HUES6 (cell line): ENCODE measurements at regions not wholly inside any gene's neighbourhood (a gene's known extent, or its start where the extent isn't known, plus 50 kb on each side); places are given as distances from the start of the nearest gene placed in this dataset.
A peak's percentile ranks its signal among the peaks of the same experiment; 100 is the strongest.
"Not testable (repeated sequence)": the region's sequence is repeated elsewhere in the genome, so short reads cannot be mapped to it uniquely, and the experiment has no call there.

Source experiments
- H3K27ac ChIP-seq: 2 replicates; pipeline ENCODE4 v1.7.0; 2013; ENCODE audit warnings: low read depth, mild to moderate bottlenecking, low read length, inconsistent platforms
- H3K27me3 ChIP-seq: 2 replicates; pipeline ENCODE4 v1.6.1; 2013; ENCODE audit warnings: low read length; ENCODE audit not compliant: control insufficient read depth, insufficient read depth
- H3K36me3 ChIP-seq: 2 replicates; pipeline ENCODE4 v1.6.1; 2013; ENCODE audit warnings: low read length; ENCODE audit not compliant: control insufficient read depth, insufficient read depth
- H3K4me1 ChIP-seq: 2 replicates; pipeline ENCODE4 v1.6.1; 2013; ENCODE audit warnings: low read length; ENCODE audit not compliant: control insufficient read depth, insufficient read depth
- H3K4me3 ChIP-seq: 2 replicates; pipeline ENCODE4 v1.5.1; 2013; ENCODE audit warnings: low read depth, low read length
- H3K9ac ChIP-seq: one replicate; pipeline ENCODE4 v1.6.1; 2013; ENCODE audit warnings: mild to moderate bottlenecking, low read length
- H3K9me3 ChIP-seq: 2 replicates; pipeline ENCODE4 v1.6.1; 2013; ENCODE audit warnings: low read depth, low read length; ENCODE audit not compliant: control insufficient read depth, insufficient read depth

- Histone ChIP-seq H3K27me3 (no peaks in the 10 kb centered on the region), H3K27ac (no peak overlapping the region), H3K36me3 (no peaks in the 10 kb centered on the region), H3K9ac (no peak overlapping the region), H3K4me3 (no peak overlapping the region), H3K9me3 (peaks cover 7% of the 10 kb centered on the region; the same call in 1 of the 2 replicates), H3K4me1 (no peaks in the 10 kb centered on the region)
These were observed 158.9 kb downstream of the PCTP start for GRCh38 chr17:55909776-55910175.

GRCh38 chr17:55911186-55911585 is 160.3 kb downstream of the PCTP start:
- H3K36me3 ChIP-seq = no peaks in the 10 kb centered on the region
- no peak overlapping the region for H3K4me3 ChIP-seq
- H3K27ac ChIP-seq = no peak overlapping the region
- H3K27me3 ChIP-seq = no peaks in the 10 kb centered on the region
- H3K9me3 ChIP-seq = peaks cover 7% of the 10 kb centered on the region; the same call in 1 of the 2 replicates
- H3K9ac ChIP-seq = no peak overlapping the region
- no peaks in the 10 kb centered on the region for H3K4me1 ChIP-seq

DNA sequence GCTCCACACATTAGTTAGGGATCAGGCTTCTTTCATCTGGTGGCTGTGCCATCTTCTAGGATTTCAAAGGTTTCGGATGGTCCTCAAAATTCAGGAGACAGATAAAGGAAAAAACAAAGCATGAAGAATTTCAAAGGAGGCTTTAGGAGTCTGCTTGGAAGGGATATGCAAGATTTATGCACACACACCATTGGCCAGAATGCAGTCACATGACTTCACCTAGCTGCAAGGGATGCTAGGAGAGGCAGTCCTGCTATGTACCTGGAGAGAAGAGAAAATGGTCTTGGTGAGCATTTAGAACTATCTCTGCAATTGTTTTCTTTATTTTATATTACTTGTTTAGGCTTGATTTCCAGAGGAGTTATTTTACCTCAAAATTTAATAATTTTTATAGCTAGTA is 174.6 kb downstream of the PCTP start:
- Histone ChIP-seq H3K9ac (no peak overlapping the region), H3K36me3 (no peaks in the 10 kb centered on the region), H3K27ac (no peak overlapping the region), H3K27me3 (no peaks in the 10 kb centered on the region), H3K9me3 (peaks cover 9% of the 10 kb centered on the region), H3K4me3 (no peak overlapping the region), H3K4me1 (peaks cover 10% of the 10 kb centered on the region; the same call in 1 of the 2 replicates)

- no peak overlapping the region for H3K4me3 ChIP-seq
- H3K27ac ChIP-seq = no peak overlapping the region
- peaks cover 10% of the 10 kb centered on the region; the same call in 1 of the 2 replicates for H3K4me1 ChIP-seq
- H3K27me3 ChIP-seq = no peaks in the 10 kb centered on the region
- no peaks in the 10 kb centered on the region for H3K36me3 ChIP-seq
- H3K9ac ChIP-seq = no peak overlapping the region
- H3K9me3 ChIP-seq = peaks cover 12% of the 10 kb centered on the region
These were observed 175.6 kb downstream of the PCTP start for GRCh38 chr17:55926276-55926990.

GRCh38 chr17:55930291-55930809 is 179.5 kb downstream of the PCTP start:
- Histone ChIP-seq H3K4me3 (no peak overlapping the region), H3K9ac (no peak overlapping the region), H3K27me3 (no peaks in the 10 kb centered on the region), H3K36me3 (no peaks in the 10 kb centered on the region), H3K27ac (no peak overlapping the region), H3K9me3 (peaks cover 5% of the 10 kb centered on the region), H3K4me1 (peaks cover 15% of the 10 kb centered on the region; the same call in 1 of the 2 replicates)

DNA sequence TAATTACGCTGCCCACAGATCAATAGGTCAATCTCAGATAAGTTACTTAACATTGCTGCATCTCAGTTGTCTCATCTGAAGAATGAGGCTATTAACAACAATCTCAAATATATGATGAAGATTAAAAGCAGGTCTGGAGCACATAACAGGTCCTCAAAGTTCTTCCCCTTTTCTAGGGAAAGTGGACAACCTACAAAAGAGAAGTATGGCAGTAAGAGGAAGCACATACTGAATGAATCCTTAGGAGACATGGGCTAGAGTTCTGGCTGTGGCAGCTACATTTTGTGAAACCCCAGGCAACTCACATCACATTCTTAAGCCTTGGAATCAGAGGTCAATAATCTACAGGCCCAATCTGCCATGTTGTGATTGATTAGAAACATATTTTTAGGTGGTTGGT is 180.6 kb downstream of the PCTP start:
- Histone ChIP-seq H3K27ac (no peak overlapping the region), H3K36me3 (no peaks in the 10 kb centered on the region), H3K4me1 (peaks cover 12% of the 10 kb centered on the region; the same call in 1 of the 2 replicates), H3K9me3 (peaks cover 3% of the 10 kb centered on the region; the same call in 1 of the 2 replicates), H3K9ac (no peak overlapping the region), H3K4me3 (no peak overlapping the region), H3K27me3 (no peaks in the 10 kb centered on the region)

- Histone ChIP-seq H3K4me1 (peaks cover 5% of the 10 kb centered on the region; the same call in 1 of the 2 replicates), H3K27ac (no peak overlapping the region), H3K9ac (no peak overlapping the region), H3K27me3 (no peaks in the 10 kb centered on the region), H3K4me3 (no peak overlapping the region), H3K9me3 (peaks cover 3% of the 10 kb centered on the region; the same call in 1 of the 2 replicates), H3K36me3 (no peaks in the 10 kb centered on the region)
These were observed 182.1 kb downstream of the PCTP start for GRCh38 chr17:55932973-55933372.

GRCh38 chr17:55939181-55939810 is 188.4 kb downstream of the PCTP start:
- H3K9me3 ChIP-seq, H3K27me3 ChIP-seq, H3K9ac ChIP-seq, H3K36me3 ChIP-seq, H3K27ac ChIP-seq: not testable (repeated sequence)
- H3K4me3 ChIP-seq = peak overlapping the region; percentile 16; the same call in 1 of the 2 replicates
- H3K4me1 ChIP-seq = peaks cover 11% of the 10 kb centered on the region

GRCh38 chr17:55959756-55960155 is 193.5 kb upstream of the ANKFN1 start:
- H3K36me3 ChIP-seq = no peaks in the 10 kb centered on the region
- no peaks in the 10 kb centered on the region for H3K27me3 ChIP-seq
- H3K4me3 ChIP-seq = no peak overlapping the region
- no peaks in the 10 kb centered on the region for H3K9me3 ChIP-seq
- H3K9ac ChIP-seq = no peak overlapping the region
- no peaks in the 10 kb centered on the region for H3K4me1 ChIP-seq
- H3K27ac ChIP-seq = no peak overlapping the region

GRCh38 chr17:55961386-55961785 is 191.9 kb upstream of the ANKFN1 start:
- H3K36me3 ChIP-seq = no peaks in the 10 kb centered on the region
- H3K27ac ChIP-seq = no peak overlapping the region
- no peaks in the 10 kb centered on the region for H3K27me3 ChIP-seq
- no peaks in the 10 kb centered on the region for H3K4me1 ChIP-seq
- H3K4me3 ChIP-seq = no peak overlapping the region
- H3K9ac ChIP-seq = no peak overlapping the region
- no peaks in the 10 kb centered on the region for H3K9me3 ChIP-seq

- Histone ChIP-seq H3K4me1 (no peaks in the 10 kb centered on the region), H3K27me3 (no peaks in the 10 kb centered on the region), H3K36me3 (no peaks in the 10 kb centered on the region), H3K9me3 (no peaks in the 10 kb centered on the region), H3K4me3 (no peak overlapping the region), H3K27ac (no peak overlapping the region), H3K9ac (no peak overlapping the region)
These were observed 190.3 kb upstream of the ANKFN1 start for GRCh38 chr17:55962951-55963401.
